PC-3 (cell line): ENCODE measurements at regions not wholly inside any gene's neighbourhood (a gene's known extent, or its start where the extent isn't known, plus 50 kb on each side); places are given as distances from the start of the nearest gene placed in this dataset.

Source experiments
- ATAC-seq: fragments of 200-7000 bp; cut with Tn5 transposase; 2 replicates; pipeline ENCODE4 v1.9.1; 2020; ENCODE audit warnings: mild to moderate bottlenecking, moderate library complexity
- BruUV-seq: library from RNA; stranded (reverse); fragments of 400-500 nt; replicated peaks from 2 replicates; lab custom pipeline; 2021; lab: Mats Ljungman, UMichigan
- CTCF ChIA-PET: fragments of 300-600 bp; sonication (Branson Sonifier 250); formaldehyde crosslinking; loops from one replicate; lab custom pipeline; 2022; ENCODE audit warnings: antibody characterized with exemption; lab: Charles Lee
- POLR2A ChIA-PET: fragments of 300-600 bp; sonication (Branson Sonifier 250); formaldehyde crosslinking; loops from one replicate; lab custom pipeline; 2022; ENCODE audit warnings: antibody characterized with exemption; ENCODE audit not compliant: unreplicated experiment; lab: Charles Lee
- DNase-seq: peaks from one replicate; pipeline ENCODE4 v3.0.0-alpha.2; 2015
- H2AFZ ChIP-seq: fragments of 300-600 bp; sonication (generic); 2 replicates; pipeline ENCODE4 v1.6.0; 2016; ENCODE audit warnings: antibody characterized with exemption, low read length
- H3F3A ChIP-seq: fragments of 300-600 bp; sonication (generic); one replicate; pipeline ENCODE4 v1.6.0; 2017; ENCODE audit warnings: antibody characterized with exemption, low read length, control low read depth, mild to moderate bottlenecking; ENCODE audit not compliant: unreplicated experiment
- H3K27ac ChIP-seq: fragments of 300-600 bp; sonication (generic); 2 replicates; pipeline ENCODE4 v1.5.1; 2016; ENCODE audit warnings: mild to moderate bottlenecking, low read length
- H3K27me3 ChIP-seq: fragments of 300-600 bp; sonication (generic); 2 replicates; pipeline ENCODE4 v1.6.1; 2016; ENCODE audit warnings: low read length, mixed read lengths
- H3K36me3 ChIP-seq: fragments of 300-600 bp; sonication (generic); 2 replicates; pipeline ENCODE4 v1.6.1; 2016; ENCODE audit warnings: low read depth, mixed run types, low read length, mixed read lengths
- H3K4me1 ChIP-seq: fragments of 300-600 bp; sonication (generic); 2 replicates; pipeline ENCODE4 v1.5.1; 2016; ENCODE audit warnings: low read length; ENCODE audit not compliant: insufficient read depth
- H3K4me2 ChIP-seq: fragments of 300-600 bp; sonication (generic); 2 replicates; pipeline ENCODE4 v1.6.0; 2016; ENCODE audit warnings: low read length
- H3K4me3 ChIP-seq: fragments of 300-600 bp; sonication (generic); 2 replicates; pipeline ENCODE4 v1.5.1; 2016; ENCODE audit warnings: mild to moderate bottlenecking, low read length, mixed read lengths
- H3K79me2 ChIP-seq: fragments of 300-600 bp; sonication (generic); 2 replicates; pipeline ENCODE4 v1.6.1; 2017; ENCODE audit warnings: low read length, mixed read lengths
- H3K9ac ChIP-seq: fragments of 300-600 bp; sonication (generic); 2 replicates; pipeline ENCODE4 v1.6.0; 2016; ENCODE audit warnings: mild to moderate bottlenecking, low read length
- H3K9me2 ChIP-seq: fragments of 300-600 bp; sonication (generic); replicated peaks from 2 replicates; pipeline ENCODE4 v1.6.1; 2016; ENCODE audit warnings: mixed run types, low read length, mixed read lengths
- H3K9me3 ChIP-seq: fragments of 300-600 bp; sonication (generic); 2 replicates; pipeline ENCODE4 v1.6.1; 2016; ENCODE audit warnings: low read length, mixed read lengths
- H4K20me1 ChIP-seq: fragments of 300-600 bp; sonication (generic); 2 replicates; pipeline ENCODE4 v1.6.1; 2016; ENCODE audit warnings: low read length, mixed read lengths
- EZH2 ChIP-seq: fragments of 300-600 bp; sonication (generic); IDR thresholded peaks from one replicate; pipeline ENCODE4 v1.6.1; 2017; ENCODE audit warnings: antibody characterized with exemption, mild to moderate bottlenecking, low read length; ENCODE audit not compliant: unreplicated experiment
- EZH2phosphoT487 ChIP-seq: fragments of 300-600 bp; sonication (generic); IDR thresholded peaks from 2 replicates; pipeline ENCODE4 v1.6.1; 2018; ENCODE audit warnings: mild to moderate bottlenecking, antibody characterized with exemption, low read length, borderline replicate concordance
- intact Hi-C: fragments of 100-400 bp; cut with micrococcal nuclease; formaldehyde crosslinking; loops from 2 replicates; pipeline ENCODE4 v1.9.0; 2023
- TF ChIP-seq, protein P1 (sequence below): fragments of 300-600 bp; sonication (generic); conservative IDR thresholded peaks from 2 replicates; pipeline ENCODE4 v1.5.1; 2017; ENCODE audit warnings: antibody characterized with exemption, low read depth, mild to moderate bottlenecking, low read length

DNA sequence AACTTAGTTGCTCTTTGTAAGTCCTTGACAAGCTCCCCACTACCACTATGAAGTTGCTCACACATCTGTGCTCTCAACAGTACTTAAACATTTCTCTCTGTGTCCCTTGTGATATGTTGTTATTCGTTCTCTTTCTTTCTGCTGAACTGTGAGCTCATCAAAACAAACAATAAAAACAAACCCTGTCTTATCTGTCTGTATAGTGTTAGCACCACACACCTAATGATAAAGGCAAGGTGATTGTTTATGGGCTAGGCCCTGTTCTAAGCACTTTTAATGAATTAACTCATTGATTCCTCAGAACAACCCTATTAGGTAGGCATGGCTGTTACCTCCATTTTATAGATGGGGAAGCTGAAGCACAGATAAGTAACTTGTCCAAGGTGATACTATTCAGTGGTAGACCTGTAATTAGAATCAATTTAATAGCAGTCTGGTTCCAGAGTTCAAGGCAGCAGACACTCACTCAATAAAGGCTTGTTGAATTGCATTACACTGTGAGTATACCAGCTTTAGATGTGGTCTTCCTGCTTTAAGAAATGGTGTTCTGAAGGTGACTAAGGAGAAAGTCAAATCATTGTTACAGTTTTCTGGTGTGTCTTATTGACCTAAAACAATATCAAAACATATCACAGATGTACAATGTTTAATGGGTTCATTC, 153.6 kb upstream of the ELL2 start:
- intact Hi-C loops: no loop called here

DNA sequence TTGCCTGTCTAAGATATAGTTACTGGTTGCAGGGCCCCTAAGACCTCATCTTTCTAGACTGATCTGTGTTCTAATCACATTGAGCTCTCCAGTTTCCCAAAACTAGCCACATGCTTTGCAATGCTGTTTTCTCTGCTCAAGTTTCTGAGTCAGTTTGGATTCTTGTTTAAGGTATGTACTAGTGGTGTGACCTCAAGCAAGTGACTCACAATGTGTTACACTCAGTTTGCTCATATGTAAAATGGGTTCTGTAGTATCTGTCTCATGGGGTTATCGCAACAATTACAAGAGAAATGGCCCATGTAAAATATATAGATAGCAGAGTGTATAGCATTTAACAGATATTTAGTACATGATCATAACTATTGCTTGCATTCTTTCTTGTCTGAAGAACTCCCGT, 153.1 kb upstream of the ELL2 start:
- H3F3A ChIP-seq: no peaks in the 10 kb centered on the region
- H2AFZ ChIP-seq: no peak overlapping the region
- no peak overlapping the region for H3K4me3 ChIP-seq
- H3K36me3 ChIP-seq: no peaks in the 10 kb centered on the region
- no peaks in the 10 kb centered on the region for H3K9me2 ChIP-seq
- peaks cover 20% of the 10 kb centered on the region for H3K4me1 ChIP-seq
- DNase-seq (peak; percentile 46), ATAC-seq (no peak)
- ChIA-PET POLR2A (no interaction called here), CTCF (no interaction called here)
- H4K20me1 ChIP-seq: no peaks in the 10 kb centered on the region
- BruUV-seq: no TSS peak
- H3K27ac ChIP-seq: no peak overlapping the region
- no peak overlapping the region for H3K4me2 ChIP-seq
- intact Hi-C loops: no loop called here
- H3K27me3 ChIP-seq: no peaks in the 10 kb centered on the region
- H3K9me3 ChIP-seq: no peaks in the 10 kb centered on the region
- TF ChIP-seq EZH2 (no peak), EZH2phosphoT487 (no peak)
- TF ChIP-seq, protein P1, sequence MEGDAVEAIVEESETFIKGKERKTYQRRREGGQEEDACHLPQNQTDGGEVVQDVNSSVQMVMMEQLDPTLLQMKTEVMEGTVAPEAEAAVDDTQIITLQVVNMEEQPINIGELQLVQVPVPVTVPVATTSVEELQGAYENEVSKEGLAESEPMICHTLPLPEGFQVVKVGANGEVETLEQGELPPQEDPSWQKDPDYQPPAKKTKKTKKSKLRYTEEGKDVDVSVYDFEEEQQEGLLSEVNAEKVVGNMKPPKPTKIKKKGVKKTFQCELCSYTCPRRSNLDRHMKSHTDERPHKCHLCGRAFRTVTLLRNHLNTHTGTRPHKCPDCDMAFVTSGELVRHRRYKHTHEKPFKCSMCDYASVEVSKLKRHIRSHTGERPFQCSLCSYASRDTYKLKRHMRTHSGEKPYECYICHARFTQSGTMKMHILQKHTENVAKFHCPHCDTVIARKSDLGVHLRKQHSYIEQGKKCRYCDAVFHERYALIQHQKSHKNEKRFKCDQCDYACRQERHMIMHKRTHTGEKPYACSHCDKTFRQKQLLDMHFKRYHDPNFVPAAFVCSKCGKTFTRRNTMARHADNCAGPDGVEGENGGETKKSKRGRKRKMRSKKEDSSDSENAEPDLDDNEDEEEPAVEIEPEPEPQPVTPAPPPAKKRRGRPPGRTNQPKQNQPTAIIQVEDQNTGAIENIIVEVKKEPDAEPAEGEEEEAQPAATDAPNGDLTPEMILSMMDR: no peak
- no peaks in the 10 kb centered on the region for H3K79me2 ChIP-seq
- H3K9ac ChIP-seq: no peak overlapping the region

More for the DNA sequence above, 153.6 kb upstream of the ELL2 start:
- Histone ChIP-seq H3K9me3 (no peaks in the 10 kb centered on the region), H3K36me3 (no peaks in the 10 kb centered on the region), H3K9me2 (no peaks in the 10 kb centered on the region), H3K79me2 (no peaks in the 10 kb centered on the region), H3K4me3 (no peak overlapping the region), H3F3A (no peaks in the 10 kb centered on the region), H3K4me1 (peaks cover 20% of the 10 kb centered on the region), H3K27ac (no peak overlapping the region), H3K27me3 (no peaks in the 10 kb centered on the region), H4K20me1 (no peaks in the 10 kb centered on the region), H3K9ac (no peak overlapping the region), H3K4me2 (no peak overlapping the region), H2AFZ (no peak overlapping the region)
- ATAC-seq: no peak
- TF ChIP-seq, protein P1: no peak
- no peak for TF ChIP-seq EZH2phosphoT487
- TF ChIP-seq EZH2: no peak
- CTCF ChIA-PET: no interaction called here
- POLR2A ChIA-PET: no interaction called here
- BruUV-seq: no TSS peak
- no peak for DNase-seq

GRCh38 chr5:96113170-96113939, 151.7 kb upstream of the ELL2 start:
- intact Hi-C loops: no loop called here
- Histone ChIP-seq H3K9me3 (no peaks in the 10 kb centered on the region), H3K36me3 (no peaks in the 10 kb centered on the region), H3K27ac (no peak overlapping the region), H3F3A (no peaks in the 10 kb centered on the region), H3K4me2 (no peak overlapping the region), H3K4me1 (peaks cover 14% of the 10 kb centered on the region), H4K20me1 (no peaks in the 10 kb centered on the region), H2AFZ (no peak overlapping the region), H3K79me2 (no peaks in the 10 kb centered on the region), H3K27me3 (no peaks in the 10 kb centered on the region), H3K4me3 (no peak overlapping the region), H3K9ac (no peak overlapping the region), H3K9me2 (no peaks in the 10 kb centered on the region)
- no TSS peak for BruUV-seq
- DNase-seq: no peak
- TF ChIP-seq, protein P1: no peak
- TF ChIP-seq EZH2phosphoT487 (no peak), EZH2 (no peak)
- ChIA-PET CTCF (no interaction called here), POLR2A (no interaction called here)
- ATAC-seq: no peak
